Stimulated activated CD4-positive, alpha-beta T cell treated with anti-CD3 and anti-CD28 coated beads, TNF-alpha, amount 100 ng/mL, for 48 hours (primary cell): ENCODE measurements at regions not wholly inside any gene's neighbourhood (a gene's known extent, or its start where the extent isn't known, plus 50 kb on each side); places are given as distances from the start of the nearest gene placed in this dataset.
"Not testable (repeated sequence)": the region's sequence is repeated elsewhere in the genome, so short reads cannot be mapped to it uniquely, and the experiment has no call there.

Experiments
- DNase-seq, 3 donors: peaks; one replicate each; pipeline ENCODE4 v3.0.0-alpha.2; 2020; ENCODE audit warnings: low read depth in 3 of 3

DNA sequence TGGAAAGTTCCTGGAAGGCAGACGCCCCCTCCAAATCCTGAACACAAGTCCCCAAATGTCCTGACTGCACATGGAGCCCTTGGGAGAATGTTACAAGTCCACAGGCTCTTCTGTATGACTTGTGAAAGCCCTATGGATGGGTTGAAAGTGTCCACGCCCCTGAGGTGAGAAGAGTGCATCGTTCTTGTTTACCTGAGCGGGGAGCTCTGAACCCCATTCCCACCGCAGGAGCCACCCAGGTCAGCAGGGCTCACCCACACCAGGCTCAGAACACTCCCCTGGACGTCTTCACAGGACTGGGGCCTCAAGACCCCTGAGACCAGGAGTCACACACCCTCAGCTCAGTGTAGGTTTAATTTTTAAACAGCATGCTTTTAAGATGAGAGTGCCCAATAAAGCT, 84.2 kb upstream of the TMEM18 start:
- DNase-seq: no peak

- DNase-seq: no peak
These were observed 82.8 kb upstream of the TMEM18 start for GRCh38 chr2:760001-760400.

DNA sequence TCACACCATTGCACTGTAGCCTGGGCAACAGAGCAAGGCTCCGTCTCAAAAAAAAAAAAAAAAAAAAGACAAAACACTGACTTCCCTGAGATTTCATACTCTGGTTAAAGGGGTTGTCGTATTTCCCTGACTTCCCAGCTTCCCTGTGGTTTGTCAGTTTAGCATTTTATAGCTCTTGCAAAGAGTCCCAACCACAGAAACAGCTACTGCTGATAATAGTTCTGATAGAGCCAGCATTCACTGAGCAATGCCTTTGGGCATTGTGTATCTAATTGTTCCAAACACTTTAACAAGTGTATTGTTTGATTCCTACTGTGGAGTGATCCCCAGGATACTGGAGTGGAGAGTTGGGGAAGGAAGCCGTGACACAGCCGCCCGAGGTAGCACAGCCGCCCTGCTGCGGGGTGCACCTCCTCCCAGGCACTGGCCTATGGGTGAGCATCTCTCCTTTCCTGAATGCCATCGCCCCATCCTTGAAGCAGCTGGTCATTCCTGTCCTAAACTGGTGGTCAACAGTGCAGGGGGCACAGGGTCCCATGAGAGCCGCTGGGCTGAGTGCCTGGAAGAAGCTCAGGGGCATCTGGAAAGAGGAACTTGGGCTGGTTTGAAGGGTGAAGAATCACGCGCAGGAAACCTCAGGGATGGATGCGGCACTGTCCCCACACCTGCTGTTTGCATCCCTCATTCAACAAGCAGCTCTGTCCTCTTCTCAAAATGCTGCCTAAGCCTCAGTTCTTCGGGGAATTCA, 81.0 kb upstream of the TMEM18 start:
- no peak for DNase-seq

- DNase-seq: no peak
These were observed 75.9 kb upstream of the TMEM18 start for GRCh38 chr2:753123-753522.

GRCh38 chr2:751474-751873, 74.3 kb upstream of the TMEM18 start:
- no peak for DNase-seq

- DNase-seq: no peak
These were observed 73.4 kb upstream of the TMEM18 start for GRCh38 chr2:750628-751027.

GRCh38 chr2:747762-748351, 70.7 kb upstream of the TMEM18 start:
- DNase-seq: no peak

DNA sequence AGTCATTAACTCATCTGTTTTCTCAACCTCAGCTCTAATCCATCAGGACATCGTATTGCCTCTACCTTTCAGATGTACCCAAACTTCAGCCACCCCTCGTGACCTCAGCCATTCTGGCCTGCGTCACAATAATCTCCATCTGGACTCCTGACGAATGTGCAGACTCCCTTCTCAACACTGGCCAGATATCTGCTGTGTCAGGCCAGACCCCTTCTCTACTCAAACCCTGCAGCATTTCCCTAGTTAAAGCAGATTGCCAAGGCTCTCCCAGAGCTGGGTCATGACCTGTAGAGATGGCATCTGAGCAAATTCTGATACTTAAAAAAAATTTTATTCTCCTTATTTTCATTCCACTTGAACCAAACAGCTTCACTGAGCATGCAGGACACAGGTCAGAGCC, 69.5 kb upstream of the TMEM18 start:
- no peak for DNase-seq

GRCh38 chr2:744088-744487, 66.9 kb upstream of the TMEM18 start:
- no peak for DNase-seq

DNA sequence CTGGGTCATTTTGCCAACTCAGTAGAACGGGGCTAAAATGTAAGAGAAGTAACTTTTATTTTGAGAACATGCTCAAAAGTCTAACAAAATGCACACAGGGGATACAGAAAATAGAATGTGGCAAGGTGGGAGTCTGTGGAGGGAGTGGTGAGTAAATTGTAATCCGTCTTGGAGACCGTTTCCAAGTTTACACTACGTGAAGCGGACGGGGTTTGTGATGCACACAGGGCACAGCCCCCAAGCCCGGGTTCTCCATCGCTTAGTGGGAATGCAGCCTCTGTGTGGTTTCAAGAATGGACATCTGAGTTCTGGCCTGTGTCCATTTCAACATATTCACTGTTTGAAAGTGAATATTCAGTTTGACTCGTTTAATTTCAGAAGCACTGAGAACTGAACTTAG, 65.0 kb upstream of the TMEM18 start:
- no peak for DNase-seq

DNA sequence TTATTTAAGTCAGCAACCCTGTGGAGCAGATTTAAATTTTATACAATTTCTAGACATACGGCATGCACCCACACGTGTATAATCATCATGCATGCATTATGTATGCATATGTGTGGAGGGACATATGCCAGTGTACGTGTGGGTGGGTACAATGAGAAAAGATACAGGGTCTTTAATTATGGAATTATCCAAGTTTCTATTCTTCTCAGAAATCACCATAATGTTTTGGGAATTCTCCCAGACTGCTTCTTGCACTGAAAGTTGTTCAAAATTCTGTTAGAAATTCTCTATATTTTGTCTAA, 63.9 kb upstream of the TMEM18 start:
- DNase-seq: no peak

DNA sequence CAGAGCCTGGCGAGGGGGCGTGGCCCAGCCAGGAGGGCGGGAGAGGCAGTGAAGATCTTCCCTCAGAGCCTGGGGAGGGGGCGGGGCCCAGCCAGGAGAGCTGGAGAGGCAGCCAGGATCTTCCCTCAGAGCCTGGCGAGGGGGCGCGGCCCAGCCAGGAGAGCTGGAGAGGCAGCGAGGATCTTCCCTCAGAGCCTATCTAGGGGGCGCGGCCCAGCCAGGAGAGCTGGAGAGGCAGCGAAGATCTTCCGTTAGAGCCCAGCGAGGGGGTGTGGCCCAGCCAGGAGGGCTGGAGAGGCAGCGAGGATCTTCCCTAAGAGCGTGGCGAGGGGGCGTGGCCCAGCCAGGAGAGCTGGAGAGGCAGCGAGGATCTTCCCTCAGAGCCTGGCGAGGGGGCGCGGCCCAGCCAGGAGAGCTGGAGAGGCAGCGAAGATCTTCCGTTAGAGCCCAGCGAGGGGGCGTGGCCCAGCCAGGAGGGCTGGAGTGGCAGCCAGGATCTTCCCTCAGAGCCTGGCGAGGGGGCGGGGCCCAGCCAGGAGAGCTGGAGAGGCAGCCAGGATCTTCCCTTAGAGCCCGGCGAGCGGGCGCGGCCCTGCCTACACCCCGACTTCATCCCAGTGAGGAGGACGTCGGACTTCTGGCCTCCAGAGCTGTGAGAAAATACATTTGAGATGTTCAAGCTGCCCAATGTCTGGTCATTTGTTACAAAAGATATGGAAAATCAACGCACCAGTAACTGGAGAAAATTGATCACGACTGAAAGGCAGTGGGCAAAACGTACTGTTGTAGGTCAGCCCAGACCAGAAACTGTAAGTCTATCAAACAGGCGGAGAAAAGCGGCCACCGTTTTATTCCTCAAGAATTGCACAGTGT, 63.4 kb upstream of the TMEM18 start:
- peak; percentile 9 to 39 (median 35) for DNase-seq

DNA sequence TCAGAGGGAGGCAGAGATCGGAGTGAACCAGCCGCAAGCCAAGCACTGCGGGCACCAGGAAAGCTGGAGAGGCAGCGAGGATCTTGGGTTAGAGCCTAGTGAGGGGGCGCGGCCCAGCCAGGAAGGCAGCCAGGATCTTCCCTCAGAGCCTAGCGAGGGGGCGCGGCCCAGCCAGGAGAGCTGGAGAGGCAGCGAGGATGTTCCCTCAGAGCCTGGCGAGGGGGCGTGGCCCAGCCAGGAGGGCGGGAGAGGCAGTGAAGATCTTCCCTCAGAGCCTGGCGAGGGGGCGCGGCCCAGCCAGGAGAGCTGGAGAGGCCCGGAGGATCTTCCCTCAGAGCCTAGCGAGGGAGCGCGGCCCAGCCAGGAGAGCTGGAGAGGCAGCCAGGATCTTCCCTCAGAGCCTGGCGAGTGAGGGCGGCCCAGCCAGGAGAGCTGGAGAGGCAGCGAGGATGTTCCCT, 62.7 kb upstream of the TMEM18 start:
- not testable (repeated sequence) for DNase-seq

- DNase-seq: no peak
These were observed 59.7 kb upstream of the TMEM18 start for GRCh38 chr2:736939-737338.

DNA sequence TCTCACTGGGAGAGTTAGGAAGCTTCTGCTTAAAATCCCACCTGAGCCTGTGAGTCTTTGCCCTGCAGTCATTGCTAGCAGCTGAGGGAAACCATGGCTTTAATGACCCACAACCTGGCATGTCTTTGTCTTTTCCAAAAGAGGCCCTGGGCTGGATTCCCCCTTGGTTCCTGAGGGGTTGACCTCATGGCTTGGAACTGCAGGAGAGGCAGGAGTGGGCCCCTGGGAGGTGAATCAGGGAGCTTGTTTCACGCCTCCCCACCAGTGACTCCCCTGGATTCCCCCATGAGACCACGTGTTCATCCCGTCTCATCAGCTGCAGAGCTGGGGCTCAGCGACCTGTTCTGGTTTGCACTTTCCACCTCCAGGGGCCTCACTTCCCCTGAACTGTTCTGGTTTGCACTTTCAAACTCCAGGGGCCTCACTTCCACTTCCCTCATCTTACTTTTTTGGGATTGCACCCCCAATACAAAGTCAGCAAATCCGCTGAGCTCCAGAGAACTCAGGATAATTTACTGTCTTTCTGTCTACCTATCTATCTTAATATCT, 58.5 kb upstream of the TMEM18 start:
- DNase-seq: no peak

DNA sequence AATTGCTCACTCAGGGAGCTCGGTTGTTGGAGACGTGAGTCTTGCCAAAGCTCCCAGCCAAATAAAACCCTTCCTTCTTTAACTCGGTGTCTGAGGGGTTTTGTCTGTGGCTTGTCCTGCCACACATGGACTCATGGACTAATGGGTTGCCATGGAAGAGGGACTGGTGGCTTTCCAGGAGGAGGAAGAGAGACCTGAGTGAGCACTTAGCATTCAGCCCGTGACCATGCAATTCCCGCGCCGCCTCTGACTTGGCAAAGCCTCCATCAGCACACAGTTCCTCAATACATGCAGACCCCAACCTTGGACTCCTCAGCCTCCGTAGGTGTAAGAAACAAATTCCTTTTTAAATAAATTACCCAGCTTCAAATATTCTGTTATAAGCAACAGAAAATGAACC, 57.3 kb upstream of the TMEM18 start:
- DNase-seq: no peak

GRCh38 chr2:733495-733894, 56.3 kb upstream of the TMEM18 start:
- no peak for DNase-seq

DNA sequence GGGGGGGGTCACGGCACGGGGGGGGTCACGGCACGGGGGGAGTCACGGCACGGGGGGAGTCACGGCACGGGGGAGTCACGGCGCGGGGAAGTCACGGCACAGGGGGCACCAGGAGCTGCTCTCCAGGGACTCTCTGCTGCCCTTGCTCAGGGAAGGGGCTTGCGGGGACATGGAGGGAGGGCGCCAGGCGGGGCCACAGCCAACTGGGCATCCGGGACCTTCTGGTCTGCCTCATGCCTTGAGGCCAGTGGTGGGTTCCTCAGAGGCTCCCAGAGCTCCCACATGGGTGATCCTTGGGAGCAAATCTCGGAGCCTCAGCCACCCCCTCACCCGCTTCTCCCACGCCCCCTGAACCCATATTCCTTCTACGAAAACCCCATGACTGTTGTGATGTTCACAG, 55.8 kb upstream of the TMEM18 start:
- no peak for DNase-seq

- DNase-seq: no peak
These were observed 54.5 kb upstream of the TMEM18 start for GRCh38 chr2:731711-732110.

- no peak for DNase-seq
These were observed 52.2 kb upstream of the TMEM18 start for GRCh38 chr2:729376-729861.

DNA sequence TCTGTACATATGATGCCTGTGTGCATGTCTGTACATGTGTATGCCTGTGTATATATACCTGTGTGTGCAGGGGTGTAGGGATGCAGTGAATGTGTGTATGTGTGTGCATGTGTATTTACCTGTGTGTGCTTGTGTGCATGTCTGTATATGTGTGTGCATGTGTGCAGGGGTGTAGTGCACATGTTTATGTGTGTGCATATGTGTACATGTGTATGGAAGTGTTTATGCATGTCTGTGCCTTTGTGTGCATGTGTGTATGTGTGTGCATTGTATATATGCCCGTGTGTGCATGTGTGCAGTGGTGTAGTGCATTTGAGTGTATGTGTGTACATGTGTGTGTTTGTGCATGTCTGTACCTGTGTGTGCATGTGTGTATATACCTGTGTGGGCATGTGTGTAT, 51.0 kb upstream of the TMEM18 start:
- no peak for DNase-seq

- DNase-seq: no peak
These were observed 49.9 kb upstream of the TMEM18 start for GRCh38 chr2:727071-727470.
